H1 (cell line): ENCODE measurements at regions not wholly inside any gene's neighbourhood (a gene's known extent, or its start where the extent isn't known, plus 50 kb on each side); places are given as distances from the start of the nearest gene placed in this dataset.

Source experiments
- CBX8 ChIP-seq: fragments of 300-800, 300-1000 bp; sonication (generic); IDR thresholded peaks from 2 replicates; pipeline ENCODE4 v1.7.1; 2016; ENCODE audit warnings: low read depth, low read length, borderline replicate concordance
- GABPA ChIP-seq: IDR thresholded peaks from 2 replicates; pipeline ENCODE4 v1.6.1; 2011; ENCODE audit warnings: mild to moderate bottlenecking, low read length, moderate library complexity, borderline replicate concordance; ENCODE audit not compliant: insufficient read depth
- JUND ChIP-seq: IDR thresholded peaks from 2 replicates; pipeline ENCODE4 v1.6.1; 2011; ENCODE audit warnings: mild to moderate bottlenecking, improper control_type of control experiment, low read length
- POLR2AphosphoS5 ChIP-seq: IDR thresholded peaks from 2 replicates; pipeline ENCODE4 v1.6.1; 2011; ENCODE audit warnings: low read depth, low read length
- TAF1 ChIP-seq: IDR thresholded peaks from 2 replicates; pipeline ENCODE4 v1.6.1; 2011; ENCODE audit warnings: mild to moderate bottlenecking, low read depth, low read length
- TCF12 ChIP-seq: IDR thresholded peaks from 2 replicates; pipeline ENCODE4 v1.6.1; 2011; ENCODE audit warnings: low read depth, mild to moderate bottlenecking, low read length
- ZNF274 ChIP-seq: IDR thresholded peaks from 2 replicates; pipeline ENCODE4 v1.7.0; 2012; ENCODE audit warnings: low read length, borderline replicate concordance; ENCODE audit errors: extremely low read depth
- TF ChIP-seq, protein P1 (sequence below), 3 experiments: IDR thresholded peaks; 1 replicate in 2 of 3; 2 replicates in 1 of 3; pipeline versions ENCODE4 v1.5.1 to v1.6.1; 2011; ENCODE audit warnings: low read length in 3 of 3, mild to moderate bottlenecking in 3 of 3, inconsistent platforms in 2 of 3, low read depth in 1 of 3, moderate library complexity in 1 of 3; ENCODE audit not compliant: insufficient read depth in 1 of 3; ENCODE audit errors: control extremely low read depth in 1 of 3
- TF ChIP-seq, protein P2 (sequence below): IDR thresholded peaks from 2 replicates; pipeline ENCODE4 v1.6.1; 2011; ENCODE audit warnings: low read length, improper control_type of control experiment

DNA sequence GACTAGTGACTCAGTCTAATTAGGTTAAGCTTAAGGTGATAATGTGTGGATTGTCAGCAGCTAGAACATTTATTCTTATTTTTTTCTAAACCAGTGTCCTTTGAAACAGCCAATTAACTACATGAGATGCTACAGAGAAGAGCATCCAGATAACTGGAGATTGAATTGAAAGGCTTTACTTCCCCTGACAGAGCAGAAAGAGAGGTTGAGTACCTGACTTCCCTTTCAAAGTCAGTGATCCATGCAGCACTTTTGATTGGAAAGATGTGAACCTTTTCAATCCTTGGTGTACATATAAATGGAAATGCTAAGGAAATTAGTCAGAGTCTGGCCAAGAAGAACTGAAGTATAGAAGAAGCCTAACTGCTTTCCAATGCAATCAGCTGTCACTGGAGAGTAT lies 653.8 kb downstream of the CDH8 start:
- TF ChIP-seq, protein P1, sequence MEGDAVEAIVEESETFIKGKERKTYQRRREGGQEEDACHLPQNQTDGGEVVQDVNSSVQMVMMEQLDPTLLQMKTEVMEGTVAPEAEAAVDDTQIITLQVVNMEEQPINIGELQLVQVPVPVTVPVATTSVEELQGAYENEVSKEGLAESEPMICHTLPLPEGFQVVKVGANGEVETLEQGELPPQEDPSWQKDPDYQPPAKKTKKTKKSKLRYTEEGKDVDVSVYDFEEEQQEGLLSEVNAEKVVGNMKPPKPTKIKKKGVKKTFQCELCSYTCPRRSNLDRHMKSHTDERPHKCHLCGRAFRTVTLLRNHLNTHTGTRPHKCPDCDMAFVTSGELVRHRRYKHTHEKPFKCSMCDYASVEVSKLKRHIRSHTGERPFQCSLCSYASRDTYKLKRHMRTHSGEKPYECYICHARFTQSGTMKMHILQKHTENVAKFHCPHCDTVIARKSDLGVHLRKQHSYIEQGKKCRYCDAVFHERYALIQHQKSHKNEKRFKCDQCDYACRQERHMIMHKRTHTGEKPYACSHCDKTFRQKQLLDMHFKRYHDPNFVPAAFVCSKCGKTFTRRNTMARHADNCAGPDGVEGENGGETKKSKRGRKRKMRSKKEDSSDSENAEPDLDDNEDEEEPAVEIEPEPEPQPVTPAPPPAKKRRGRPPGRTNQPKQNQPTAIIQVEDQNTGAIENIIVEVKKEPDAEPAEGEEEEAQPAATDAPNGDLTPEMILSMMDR (IDR thresholded peaks at IDR 0.05; ENCODE audit: control extremely low read depth in 1 of 3, insufficient read depth in 1 of 3, low read depth in 1 of 3, low read length in 3 of 3) = no peak
- TF ChIP-seq POLR2AphosphoS5 = no peak
- TF ChIP-seq GABPA = no peak
- TF ChIP-seq, protein P2, sequence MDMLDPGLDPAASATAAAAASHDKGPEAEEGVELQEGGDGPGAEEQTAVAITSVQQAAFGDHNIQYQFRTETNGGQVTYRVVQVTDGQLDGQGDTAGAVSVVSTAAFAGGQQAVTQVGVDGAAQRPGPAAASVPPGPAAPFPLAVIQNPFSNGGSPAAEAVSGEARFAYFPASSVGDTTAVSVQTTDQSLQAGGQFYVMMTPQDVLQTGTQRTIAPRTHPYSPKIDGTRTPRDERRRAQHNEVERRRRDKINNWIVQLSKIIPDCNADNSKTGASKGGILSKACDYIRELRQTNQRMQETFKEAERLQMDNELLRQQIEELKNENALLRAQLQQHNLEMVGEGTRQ = no peak
- TF ChIP-seq ZNF274 = no peak
- no peak for TF ChIP-seq TAF1
- no peak for TF ChIP-seq CBX8
- TF ChIP-seq TCF12 = no peak
- no peak for TF ChIP-seq JUND
